ENCODE measurements at regions not wholly inside any gene's neighbourhood (a gene's known extent, or its start where the extent isn't known, plus 50 kb on each side); places are given as distances from the start of the nearest gene placed in this dataset.
"Not testable (repeated sequence)": the region's sequence is repeated elsewhere in the genome, so short reads cannot be mapped to it uniquely, and the experiment has no call there.

- no peak for FAIRE-seq
- no peak for DNase-seq (ENCODE audit: low spot score)
Observed at GRCh38 chr3:59234884-59235633, 185.2 kb upstream of the CFAP20DC start.

GRCh38 chr3:59230379-59230778 is 180.6 kb upstream of the CFAP20DC start:
- DNase-seq (ENCODE audit: low spot score); FAIRE-seq: not testable (repeated sequence)

GRCh38 chr3:59213860-59214259 is 164.0 kb upstream of the CFAP20DC start:
- FAIRE-seq (no peak), DNase-seq (ENCODE audit: low spot score) (no peak)

GRCh38 chr3:59212128-59212779 is 162.4 kb upstream of the CFAP20DC start:
- FAIRE-seq (peak; percentile 58), DNase-seq (ENCODE audit: low spot score) (peak; percentile 46)

GRCh38 chr3:59210260-59210659 is 160.4 kb upstream of the CFAP20DC start:
- DNase-seq (ENCODE audit: low spot score): no peak
- FAIRE-seq: no peak

GRCh38 chr3:59192473-59192872 is 142.6 kb upstream of the CFAP20DC start:
- DNase-seq (ENCODE audit: low spot score) (peak; percentile 17), FAIRE-seq (no peak)

- FAIRE-seq (no peak), DNase-seq (ENCODE audit: low spot score) (no peak)
Observed at GRCh38 chr3:59191651-59192050, 141.8 kb upstream of the CFAP20DC start.

GRCh38 chr3:59189939-59190338 is 140.1 kb upstream of the CFAP20DC start:
- no peak for FAIRE-seq
- DNase-seq (ENCODE audit: low spot score): no peak

GRCh38 chr3:59189526-59189925 is 139.7 kb upstream of the CFAP20DC start:
- DNase-seq (ENCODE audit: low spot score): no peak

GRCh38 chr3:59186725-59187124 is 136.9 kb upstream of the CFAP20DC start:
- DNase-seq (ENCODE audit: low spot score) (no peak), FAIRE-seq (no peak)

More at GRCh38 chr3:59189526-59189925, 139.7 kb upstream of the CFAP20DC start:
- no peak for FAIRE-seq

GRCh38 chr3:59185591-59186369 is 136.0 kb upstream of the CFAP20DC start:
- FAIRE-seq (no peak), DNase-seq (ENCODE audit: low spot score) (peak; percentile 19)

- DNase-seq (ENCODE audit: low spot score) (no peak), FAIRE-seq (no peak)
Observed at GRCh38 chr3:59180006-59180405, 130.2 kb upstream of the CFAP20DC start.

- FAIRE-seq (no peak), DNase-seq (ENCODE audit: low spot score) (no peak)
Observed at GRCh38 chr3:59178698-59179097, 128.9 kb upstream of the CFAP20DC start.

- no peak for FAIRE-seq
Observed at GRCh38 chr3:59171491-59171890, 121.7 kb upstream of the CFAP20DC start.

GRCh38 chr3:59170166-59170565 is 120.3 kb upstream of the CFAP20DC start:
- not testable (repeated sequence) for FAIRE-seq; DNase-seq (ENCODE audit: low spot score)

More at GRCh38 chr3:59171491-59171890, 121.7 kb upstream of the CFAP20DC start:
- DNase-seq (ENCODE audit: low spot score): no peak

GRCh38 chr3:59167756-59168155 is 117.9 kb upstream of the CFAP20DC start:
- DNase-seq (ENCODE audit: low spot score) (no peak), FAIRE-seq (no peak)

- FAIRE-seq: no peak
- DNase-seq (ENCODE audit: low spot score): no peak
Observed at GRCh38 chr3:59163953-59164352, 114.1 kb upstream of the CFAP20DC start.

GRCh38 chr3:59161048-59161447 is 111.2 kb upstream of the CFAP20DC start:
- DNase-seq (ENCODE audit: low spot score) (no peak), FAIRE-seq (no peak)

- FAIRE-seq: no peak
- DNase-seq (ENCODE audit: low spot score): no peak
Observed at GRCh38 chr3:59160133-59160746, 110.4 kb upstream of the CFAP20DC start.

GRCh38 chr3:59153648-59154047 is 103.8 kb upstream of the CFAP20DC start:
- no peak for FAIRE-seq
- no peak for DNase-seq (ENCODE audit: low spot score)

GRCh38 chr3:59152943-59153342 is 103.1 kb upstream of the CFAP20DC start:
- DNase-seq (ENCODE audit: low spot score): no peak
- FAIRE-seq: no peak

- FAIRE-seq: no peak
- DNase-seq (ENCODE audit: low spot score): no peak
Observed at GRCh38 chr3:59150039-59150438, 100.2 kb upstream of the CFAP20DC start.

Measured in urothelium cell line (cell line).